NCI-H146 treated with DMSO at 0.1 percent for 48 hours (cell line): ENCODE measurements at regions not wholly inside any gene's neighbourhood (a gene's known extent, or its start where the extent isn't known, plus 50 kb on each side); places are given as distances from the start of the nearest gene placed in this dataset.

Experiments
- DNase-seq: peaks from one replicate; lab custom pipeline; 2025; ENCODE audit not compliant: unreplicated experiment; lab: John Stamatoyannopoulos, UW

DNA sequence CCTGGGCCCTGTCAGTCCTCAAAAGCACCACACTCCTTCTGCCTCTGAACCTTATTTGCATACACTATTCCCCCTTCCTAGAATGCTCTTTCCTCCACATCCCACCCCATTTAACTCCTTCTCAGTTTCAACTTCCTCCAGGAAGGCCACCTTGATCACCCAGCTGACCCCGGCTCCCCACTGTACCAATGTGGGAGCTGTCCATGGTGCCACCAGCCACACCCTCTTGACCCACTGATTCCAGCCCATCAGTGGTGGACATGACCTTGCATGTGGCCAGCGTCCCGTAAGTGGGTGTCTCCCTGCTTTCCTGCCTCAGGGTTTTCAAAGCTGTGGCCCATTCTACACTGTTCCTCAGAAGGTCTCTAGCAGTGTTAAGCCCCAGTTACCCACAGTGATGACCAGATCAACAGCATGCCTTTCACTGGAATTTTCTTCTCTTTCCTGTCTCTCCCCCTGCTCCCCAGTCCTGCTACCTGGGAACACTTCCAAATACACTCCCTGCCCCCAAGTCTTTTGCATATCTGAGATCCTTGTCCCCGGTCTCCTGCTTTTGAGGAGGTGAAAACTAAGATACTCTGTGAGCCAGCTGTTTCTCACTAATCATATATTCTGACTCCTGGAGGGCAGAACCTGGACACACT, 346.6 kb downstream of the MN1 start:
- no peak for DNase-seq

DNA sequence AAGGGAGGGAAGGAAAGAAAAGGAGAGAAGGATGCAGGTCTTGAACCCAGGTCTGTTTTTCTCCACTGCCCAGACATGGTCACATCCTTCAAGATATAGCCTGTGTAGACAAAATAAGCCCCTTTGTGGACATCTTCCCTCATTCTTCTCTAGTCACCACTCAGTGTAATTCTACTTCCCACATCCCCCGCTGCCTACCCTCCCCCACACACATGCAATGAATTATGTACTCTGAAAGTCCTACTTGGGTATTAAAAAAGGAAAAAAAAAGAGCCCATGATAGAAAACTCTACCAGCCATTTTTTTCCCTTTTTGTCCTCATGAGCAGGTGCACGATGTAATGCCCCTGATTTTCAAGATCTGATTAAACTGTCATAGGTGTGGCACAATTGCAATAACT, 346.0 kb downstream of the MN1 start:
- no peak for DNase-seq

DNA sequence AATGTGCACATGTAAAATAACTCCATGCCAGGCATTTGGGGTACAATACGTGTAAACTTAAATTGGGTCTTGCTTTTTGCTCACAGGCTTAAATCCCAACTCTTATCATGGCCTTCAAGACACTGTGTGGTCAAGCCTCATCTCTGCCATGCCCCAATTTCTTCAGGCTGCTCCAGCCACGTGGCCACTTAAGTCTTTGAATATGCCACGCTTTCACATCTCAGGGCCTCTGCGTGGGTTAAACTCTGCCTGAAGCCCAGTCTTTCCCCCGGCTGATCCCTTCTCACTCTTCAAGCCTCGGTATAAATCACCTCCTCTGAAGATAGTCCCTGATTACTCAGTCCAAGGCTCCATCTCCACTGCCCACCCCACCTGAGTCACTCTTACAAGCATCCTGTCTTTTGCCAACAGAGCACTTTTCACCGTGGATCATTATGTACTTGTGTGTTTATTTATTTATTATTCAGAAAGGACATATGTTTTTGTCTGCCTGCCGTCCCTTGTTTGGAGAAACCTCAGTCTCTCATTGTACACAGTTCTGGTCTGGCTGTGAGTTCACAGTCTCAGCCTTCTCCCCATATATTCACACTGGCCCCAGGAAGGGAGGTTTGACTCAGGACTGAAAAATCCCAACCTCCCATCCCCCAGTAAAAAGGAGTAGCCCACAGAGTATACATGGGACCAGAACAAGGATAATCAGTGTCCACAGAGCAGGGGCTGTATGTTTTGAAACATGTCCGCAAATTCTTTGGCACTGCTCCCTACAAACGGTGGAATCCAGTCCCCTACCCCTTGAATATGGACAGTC, 344.7 kb downstream of the MN1 start:
- DNase-seq = no peak

DNA sequence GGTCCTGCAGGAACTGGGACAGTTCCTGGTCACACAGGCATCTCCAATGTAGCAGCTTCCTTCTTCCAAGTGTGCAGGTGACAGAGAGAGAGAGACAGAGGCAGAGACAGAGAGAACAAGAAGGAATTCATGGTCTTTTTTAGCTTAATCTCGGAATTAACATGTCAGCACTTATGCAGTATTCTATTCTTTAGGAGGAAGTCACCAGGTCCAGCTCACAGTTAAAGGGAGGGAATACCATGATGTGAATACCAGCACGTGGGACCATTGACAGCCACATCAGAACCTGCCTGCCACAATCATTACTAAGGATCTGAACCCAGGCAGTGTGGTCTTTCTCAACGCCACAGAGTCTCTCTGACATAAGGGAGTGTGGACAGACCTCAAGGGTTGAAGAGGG, 341.6 kb downstream of the MN1 start:
- no peak for DNase-seq

DNA sequence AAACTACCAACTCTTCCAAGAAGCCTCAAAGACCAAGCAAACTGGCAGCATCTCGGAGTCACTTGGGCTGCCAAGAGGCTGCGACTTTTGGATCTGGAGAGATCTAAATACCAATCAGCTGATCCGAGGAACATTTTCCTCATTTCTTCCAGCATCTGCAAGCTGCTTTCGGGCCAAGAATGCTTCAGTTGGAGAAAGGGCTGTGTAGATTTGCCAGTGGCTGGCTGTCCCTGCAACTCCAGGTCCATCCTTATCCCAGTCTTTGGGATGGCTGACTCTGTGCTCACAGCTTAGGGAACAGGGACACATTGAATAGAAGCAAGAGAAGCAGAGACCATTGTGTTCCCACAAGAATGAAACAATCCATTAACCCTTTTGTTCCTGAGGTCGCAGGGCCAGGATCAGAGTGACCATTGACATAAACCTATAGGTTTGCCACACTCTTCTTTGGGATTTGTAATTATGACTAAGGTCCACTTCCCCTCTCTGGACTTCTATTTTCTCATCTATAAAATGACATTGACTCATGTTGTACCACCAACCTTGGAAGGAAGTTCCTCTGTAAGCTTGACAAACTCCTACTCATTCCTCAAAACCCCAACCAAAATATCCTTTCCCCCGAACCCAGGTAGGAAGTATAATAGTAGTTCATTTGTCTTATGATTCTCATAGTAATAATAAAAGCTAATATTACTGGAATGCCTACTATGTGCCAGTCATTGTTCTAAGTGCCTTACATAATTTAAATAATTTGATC, 340.8 kb downstream of the MN1 start:
- no peak for DNase-seq

DNA sequence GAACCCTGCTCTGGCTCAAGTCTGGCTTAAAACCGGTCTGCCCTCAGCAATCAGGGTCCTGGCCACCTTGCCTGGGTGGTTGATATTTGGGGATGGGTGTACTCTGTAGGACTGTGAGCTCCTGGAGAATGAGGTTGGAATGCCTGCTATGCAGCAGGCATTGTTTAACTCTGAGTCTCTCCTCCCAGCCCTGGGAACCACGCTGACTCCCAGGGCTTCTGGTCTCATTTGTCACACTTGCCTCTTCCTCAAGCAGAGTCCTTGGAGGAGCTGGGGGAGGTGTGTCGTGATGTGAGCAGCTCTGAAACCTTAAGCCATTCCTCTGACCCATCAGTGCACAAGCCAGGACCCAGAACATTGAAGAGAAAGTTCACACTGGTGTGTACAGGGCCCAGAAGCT, 340.1 kb downstream of the MN1 start:
- no peak for DNase-seq

DNA sequence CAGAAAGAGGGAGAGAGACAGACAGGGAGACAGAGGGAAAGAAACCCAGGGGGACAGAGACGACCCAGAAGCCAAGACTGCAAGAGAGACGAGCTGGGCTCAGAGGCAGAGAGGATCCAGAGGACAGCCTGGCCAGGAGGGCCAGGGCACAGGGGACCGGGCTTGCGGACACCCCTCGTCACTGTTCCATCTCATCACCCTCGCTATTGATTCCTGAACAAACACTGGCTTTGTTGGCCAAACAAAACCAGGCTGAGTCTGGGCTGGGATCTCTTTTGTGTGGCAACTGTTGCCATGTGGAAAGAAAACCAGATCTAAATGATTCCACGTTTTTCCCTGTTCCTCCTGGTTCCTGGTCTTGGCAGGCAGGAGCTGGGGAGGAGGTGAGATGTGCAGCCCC, 339.4 kb downstream of the MN1 start:
- peak; percentile 78 for DNase-seq

DNA sequence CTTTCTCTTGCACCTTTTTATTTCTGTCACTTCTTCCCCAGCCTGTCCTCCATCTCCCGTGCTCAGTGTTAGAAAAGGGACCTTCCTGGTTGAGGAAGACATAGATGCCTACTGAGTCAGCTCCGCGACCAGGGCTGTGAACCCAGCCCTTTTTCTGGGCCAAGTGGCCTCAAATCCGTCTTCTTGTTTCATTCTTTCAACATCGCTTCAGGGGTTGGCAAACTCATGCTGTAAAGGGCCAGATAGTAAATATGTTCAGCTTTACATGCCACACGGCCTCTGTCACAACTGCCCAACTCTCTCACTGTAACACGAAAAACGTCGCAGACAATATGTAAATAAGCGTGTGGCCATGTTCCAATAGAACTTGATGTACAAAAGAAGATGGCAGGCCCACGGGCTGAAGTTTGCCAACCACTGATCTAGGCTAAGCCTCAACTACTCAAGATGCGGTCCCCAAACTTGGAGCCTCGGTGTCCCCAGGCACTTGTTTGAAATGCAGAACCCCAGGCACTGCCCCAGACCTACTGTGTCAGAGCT, 338.4 kb downstream of the MN1 start:
- DNase-seq = no peak

DNA sequence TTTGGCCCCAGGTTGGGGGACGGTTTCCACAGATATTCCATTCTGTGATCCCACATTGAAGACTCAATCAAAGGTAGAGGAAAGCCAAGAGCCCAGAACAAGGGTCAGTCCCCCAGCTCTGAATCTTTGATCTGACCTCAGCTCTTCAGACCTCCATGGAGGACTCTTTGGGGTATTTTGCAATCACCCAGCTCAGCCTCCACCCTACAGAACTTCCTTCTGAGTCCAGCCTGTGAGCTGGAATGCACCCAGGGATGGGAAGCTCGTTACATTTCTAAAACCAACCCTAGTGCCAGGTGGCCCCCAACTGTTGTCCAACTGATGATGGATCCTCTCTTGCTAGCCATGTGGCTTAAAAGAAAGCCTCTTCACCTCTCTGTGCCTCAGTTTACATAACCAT, 335.3 kb downstream of the MN1 start:
- DNase-seq = no peak

DNA sequence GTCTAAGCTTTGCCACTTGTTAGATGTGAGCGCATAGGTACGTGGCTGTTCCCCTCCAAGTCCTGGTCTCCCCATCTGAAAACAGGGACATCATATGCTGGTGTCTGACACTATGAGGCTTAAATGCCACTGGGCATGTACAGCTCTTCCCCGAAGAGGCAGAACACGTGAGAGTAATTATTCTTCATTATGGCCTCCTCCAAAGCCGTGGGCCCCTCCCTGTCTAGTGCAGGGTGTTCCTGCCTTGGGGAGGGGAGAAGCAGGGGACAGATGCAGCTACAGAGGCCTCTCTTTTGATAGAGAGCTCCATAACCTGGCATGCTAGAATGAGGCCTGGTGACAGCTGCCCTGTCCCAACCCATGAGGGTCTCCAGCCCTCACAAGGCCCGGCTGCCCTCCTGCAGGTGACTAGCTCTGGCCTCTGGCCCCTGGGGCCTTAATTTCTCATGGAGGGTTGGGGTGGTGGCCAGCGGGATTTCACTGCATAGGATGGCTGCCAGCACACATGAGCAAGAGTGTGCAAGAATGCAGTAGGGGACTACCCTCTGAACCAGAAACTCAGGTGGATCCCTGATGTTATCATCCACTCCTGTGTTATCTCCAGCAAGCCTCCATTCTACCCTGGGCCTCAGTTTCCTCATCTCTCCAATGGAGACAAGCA, 334.6 kb downstream of the MN1 start:
- no peak for DNase-seq

DNA sequence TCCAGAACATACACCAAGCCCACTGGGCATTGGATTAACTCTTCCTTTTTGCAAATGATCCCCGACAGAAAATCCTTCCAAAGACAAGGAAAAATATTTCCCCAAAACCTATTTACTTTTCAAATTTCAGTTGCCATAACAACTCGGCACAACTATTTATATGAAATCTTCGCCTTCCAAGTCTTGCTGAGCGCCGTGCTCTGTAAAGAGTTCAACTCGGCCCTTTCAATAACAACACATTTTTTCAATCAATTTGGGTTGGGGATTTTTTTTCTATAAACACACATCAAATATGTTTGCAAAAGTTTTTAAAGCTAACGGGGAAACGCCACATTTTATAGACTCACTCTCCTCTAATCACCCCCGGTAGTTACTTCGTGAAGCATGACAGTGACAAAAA, 333.8 kb downstream of the MN1 start:
- DNase-seq = no peak

DNA sequence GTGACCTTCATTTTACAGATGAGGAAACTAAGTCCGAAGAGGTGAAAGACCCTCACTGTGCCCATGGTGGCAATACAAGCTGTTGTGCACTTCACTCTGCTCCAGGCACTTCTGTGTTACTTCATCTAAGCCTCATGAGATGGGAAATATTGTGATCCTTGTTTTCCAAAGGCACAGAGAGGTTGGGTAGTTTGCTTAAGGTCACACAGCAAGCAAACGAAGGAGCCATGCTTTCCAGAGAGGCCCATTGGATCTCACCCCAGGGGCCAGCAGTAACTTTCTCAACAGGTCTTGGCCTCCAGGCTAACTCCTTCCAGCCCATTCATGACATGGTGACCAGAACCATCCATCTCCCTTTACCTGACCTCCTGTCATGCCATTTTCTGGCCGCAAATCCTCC, 332.8 kb downstream of the MN1 start:
- DNase-seq = no peak

DNA sequence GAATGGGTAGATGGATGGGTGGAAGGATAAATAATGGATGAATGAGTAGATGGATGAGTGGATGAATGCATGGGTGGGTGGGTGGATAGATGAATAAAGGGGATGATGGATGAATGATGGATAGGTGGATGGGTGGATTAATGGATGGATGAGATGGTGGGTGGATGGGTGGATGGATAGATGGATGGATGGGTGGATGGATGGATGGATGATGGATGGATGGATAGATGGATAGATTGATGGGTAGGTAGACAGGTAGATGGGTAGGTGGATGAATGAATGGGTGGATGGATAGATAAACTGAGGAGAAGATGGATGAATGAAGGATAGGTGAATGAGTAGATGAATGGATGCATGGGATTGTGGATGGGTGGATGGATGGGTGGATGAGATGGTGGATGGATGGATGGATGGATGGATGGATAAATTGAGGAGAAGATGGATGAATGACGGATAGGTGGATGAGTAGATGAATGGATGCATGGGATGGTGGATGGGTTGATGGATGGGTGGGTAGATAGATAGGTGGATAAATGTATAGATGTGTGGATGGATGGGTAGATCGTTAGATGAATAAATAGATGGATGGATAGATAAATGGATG, 331.3 kb downstream of the MN1 start:
- DNase-seq = no peak

DNA sequence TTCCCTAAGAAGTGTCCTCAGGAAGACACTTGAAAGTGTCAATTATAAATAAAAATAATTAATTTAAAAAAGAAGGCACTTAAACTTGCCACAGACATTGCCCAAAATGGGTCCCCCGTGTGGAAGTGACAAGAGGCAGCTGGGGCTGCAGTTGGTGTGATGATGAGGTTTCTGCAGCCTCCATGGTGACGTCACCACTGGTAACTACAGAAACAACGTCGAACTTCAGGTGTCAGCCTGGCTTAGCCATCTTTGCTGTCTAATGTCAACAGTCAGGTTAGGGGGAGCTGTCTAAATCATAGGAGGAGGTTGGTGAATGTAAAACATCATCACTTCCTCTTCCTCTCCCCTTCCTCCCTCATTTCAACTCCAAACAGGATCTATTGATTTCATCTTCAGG, 328.6 kb downstream of the MN1 start:
- no peak for DNase-seq

DNA sequence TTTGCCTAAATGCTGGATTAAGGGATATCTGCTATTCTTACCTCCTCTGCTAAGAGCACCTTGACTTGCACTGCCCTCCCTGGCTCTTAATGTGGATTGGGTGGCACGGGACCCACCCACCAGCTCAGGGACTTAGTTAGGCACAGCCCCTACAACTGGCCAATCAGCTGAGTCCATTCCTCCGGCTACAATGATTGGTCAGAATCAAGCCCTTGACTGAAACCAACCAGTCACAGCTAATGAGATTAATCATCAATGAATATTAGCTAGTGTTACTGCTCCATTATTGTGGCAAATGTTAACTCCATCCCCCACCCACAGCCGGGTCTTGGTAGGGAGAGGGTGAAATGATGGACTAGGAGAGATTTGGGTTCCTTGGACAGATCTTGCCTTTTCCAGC, 328.0 kb downstream of the MN1 start:
- no peak for DNase-seq

DNA sequence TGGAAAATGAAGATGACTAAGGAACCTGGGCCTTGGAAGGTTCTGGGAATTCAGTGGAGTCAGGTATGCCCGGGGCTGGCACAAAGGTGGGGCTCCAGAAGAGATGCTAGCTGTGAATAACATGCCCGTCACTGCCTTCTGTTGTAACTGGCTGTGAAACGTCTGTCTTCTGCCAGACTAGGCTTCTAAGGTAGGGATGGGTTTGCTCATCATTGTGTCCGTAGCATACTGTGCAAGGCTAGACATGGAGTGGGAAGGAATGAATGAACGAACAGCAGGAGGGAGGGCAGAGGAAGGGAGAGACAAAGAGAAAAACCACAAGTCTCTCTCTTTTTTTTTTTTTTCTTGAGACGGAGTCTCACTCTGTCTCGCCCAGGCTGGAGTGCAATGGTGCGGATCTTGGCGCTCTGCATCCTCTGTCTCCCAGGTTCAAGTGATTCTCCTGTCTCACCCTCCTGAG, 327.4 kb downstream of the MN1 start:
- DNase-seq = no peak

DNA sequence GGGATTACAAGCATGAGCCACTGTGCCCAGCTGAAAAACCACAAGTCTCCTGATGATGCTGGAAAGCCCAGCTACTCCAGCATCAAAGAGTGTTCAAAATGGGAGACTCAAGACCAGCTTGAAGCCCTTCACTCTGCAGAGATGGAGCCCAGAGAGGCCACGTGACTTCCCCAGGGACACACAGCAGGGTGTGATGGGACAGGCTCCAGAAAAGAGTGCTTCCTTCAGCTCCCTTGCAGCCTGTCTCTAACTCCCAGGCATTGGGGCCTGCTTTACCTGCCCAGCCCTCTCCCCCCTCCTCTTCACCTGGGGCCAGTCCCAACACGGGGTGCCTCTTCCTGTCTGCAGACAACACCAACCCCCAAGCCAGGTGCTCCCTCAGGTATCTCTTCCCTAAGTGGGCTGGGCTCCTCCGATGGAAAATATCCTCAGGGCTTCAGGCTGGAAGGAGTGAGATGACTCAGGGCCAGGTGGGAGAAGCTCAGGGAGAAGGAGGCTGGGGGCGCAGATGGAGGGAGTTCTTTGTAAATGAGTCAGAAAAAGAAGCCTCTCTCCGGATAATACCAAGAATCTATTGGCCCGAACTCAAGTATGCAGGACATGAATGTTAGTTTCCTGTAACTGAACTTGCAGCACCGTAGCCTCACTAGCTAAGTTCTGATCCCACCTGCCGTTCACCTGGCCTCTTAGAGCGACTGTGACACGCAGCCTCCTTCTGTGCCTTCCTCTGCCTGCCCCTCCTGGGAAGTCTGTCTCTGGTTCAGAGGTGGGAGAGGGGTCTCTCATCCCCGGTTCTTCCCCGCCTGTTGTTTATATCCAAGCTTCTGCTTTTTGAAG, 326.6 kb downstream of the MN1 start:
- DNase-seq = peak; percentile 83

DNA sequence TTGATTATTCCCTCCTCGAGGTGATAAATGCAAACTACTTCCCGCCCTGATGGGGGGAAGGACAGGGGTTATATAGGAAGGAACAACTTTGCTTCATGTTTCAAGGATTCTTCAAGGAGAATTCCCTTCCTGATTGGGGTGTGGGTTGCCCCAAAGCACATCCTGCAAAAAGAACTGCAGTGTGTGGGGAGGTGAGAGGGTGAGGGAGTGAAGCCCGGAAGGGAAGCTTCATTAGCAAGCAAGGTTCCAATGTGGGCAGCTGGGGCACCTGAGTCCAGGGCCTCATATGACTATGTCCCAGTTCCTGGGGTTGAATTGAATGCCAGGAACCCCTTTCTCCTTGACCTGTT, 326.0 kb downstream of the MN1 start:
- no peak for DNase-seq

DNA sequence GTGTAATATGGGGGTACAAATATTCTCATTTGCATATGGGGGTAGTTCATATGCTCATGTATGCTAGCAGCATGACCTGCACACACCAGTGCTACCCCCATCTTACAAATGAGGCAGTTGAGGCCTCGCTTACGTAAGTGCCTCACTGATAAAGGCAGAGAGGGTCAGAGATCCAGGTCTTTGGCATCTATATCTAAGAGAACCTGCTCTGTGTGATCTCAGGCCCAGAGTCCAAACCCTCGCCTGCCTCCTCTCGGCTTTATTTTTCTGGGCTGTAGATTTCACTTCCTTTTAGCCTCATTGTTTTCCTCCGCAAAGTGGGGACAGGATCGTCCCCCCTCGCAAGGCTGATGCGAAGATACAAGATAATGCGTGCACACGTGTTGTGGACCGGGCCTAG, 325.2 kb downstream of the MN1 start:
- DNase-seq = no peak

DNA sequence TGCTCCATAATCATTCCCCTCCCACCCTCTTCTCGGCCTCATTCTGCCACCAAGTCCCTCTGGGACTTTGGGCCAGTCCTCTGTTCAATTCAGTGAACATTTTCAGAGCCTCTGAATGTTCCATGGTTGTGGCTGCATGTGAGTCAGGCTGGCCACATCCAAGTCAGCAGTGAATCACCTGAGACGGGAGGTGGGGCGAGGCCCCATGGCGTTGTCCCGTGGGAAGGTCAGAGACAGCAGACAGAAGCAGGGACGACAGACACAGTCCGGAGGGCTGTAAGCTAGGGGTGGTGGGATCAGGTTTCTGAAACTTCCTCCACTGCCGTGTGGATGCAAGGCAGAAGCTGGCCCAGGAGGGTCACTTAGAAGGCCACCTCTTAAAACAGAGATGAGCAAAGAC, 324.8 kb downstream of the MN1 start:
- no peak for DNase-seq
